H9 (cell line): ENCODE measurements at regions not wholly inside any gene's neighbourhood (a gene's known extent, or its start where the extent isn't known, plus 50 kb on each side); places are given as distances from the start of the nearest gene placed in this dataset.

ENCODE experiments used
- DNase-seq: peaks from one replicate; pipeline ENCODE4 v3.0.0-alpha.2; 2017
- H2AFZ ChIP-seq: one replicate; pipeline ENCODE4 v1.6.1; 2013; ENCODE audit warnings: mild to moderate bottlenecking, low read length, control low read depth, moderate library complexity
- H2AK5ac ChIP-seq: 2 replicates; pipeline ENCODE4 v1.6.1; 2013; ENCODE audit warnings: low read length, control low read depth, mixed read lengths; ENCODE audit not compliant: insufficient read length
- H2BK120ac ChIP-seq: one replicate; pipeline ENCODE4 v1.6.1; 2013; ENCODE audit warnings: low read depth, mild to moderate bottlenecking, low read length, control low read depth, inconsistent platforms; ENCODE audit not compliant: poor library complexity, severe bottlenecking
- H2BK12ac ChIP-seq: 2 replicates; pipeline ENCODE4 v1.6.1; 2013; ENCODE audit warnings: low read length, control low read depth, mixed read lengths, low read depth; ENCODE audit not compliant: insufficient read length
- H2BK15ac ChIP-seq: 2 replicates; pipeline ENCODE4 v1.6.1; 2013; ENCODE audit warnings: low read depth, low read length, control low read depth
- H2BK20ac ChIP-seq: one replicate; pipeline ENCODE4 v1.6.1; 2013; ENCODE audit warnings: low read depth, mild to moderate bottlenecking, low read length, control low read depth, inconsistent platforms; ENCODE audit not compliant: poor library complexity, severe bottlenecking
- H2BK5ac ChIP-seq: 2 replicates; pipeline ENCODE4 v1.6.1; 2013; ENCODE audit warnings: low read length, control low read depth, mixed read lengths; ENCODE audit not compliant: insufficient read length
- H3K14ac ChIP-seq: 2 replicates; pipeline ENCODE4 v1.6.1; 2013; ENCODE audit warnings: low read length, control low read depth; ENCODE audit not compliant: insufficient read depth
- H3K18ac ChIP-seq: 2 replicates; pipeline ENCODE4 v1.6.1; 2013; ENCODE audit warnings: low read depth, mild to moderate bottlenecking, mixed read lengths, low read length, control low read depth; ENCODE audit not compliant: insufficient read length
- H3K23ac ChIP-seq: 2 replicates; pipeline ENCODE4 v1.6.1; 2013; ENCODE audit warnings: low read length, control low read depth, mixed read lengths, low read depth; ENCODE audit not compliant: insufficient read length
- H3K23me2 ChIP-seq: 2 replicates; pipeline ENCODE4 v1.6.1; 2013; ENCODE audit warnings: low read depth, mild to moderate bottlenecking, mixed read lengths, low read length, control low read depth; ENCODE audit not compliant: insufficient read length, poor library complexity, severe bottlenecking
- H3K27ac ChIP-seq: 2 replicates; pipeline ENCODE4 v1.5.1; 2013; ENCODE audit warnings: low read length, control low read depth, mixed read lengths, low read depth; ENCODE audit not compliant: insufficient read length
- H3K27me3 ChIP-seq: 2 replicates; pipeline ENCODE4 v1.6.1; 2013; ENCODE audit warnings: low read length, control low read depth, inconsistent platforms; ENCODE audit not compliant: insufficient read depth
- H3K4ac ChIP-seq: 2 replicates; pipeline ENCODE4 v1.6.1; 2013; ENCODE audit warnings: low read depth, mild to moderate bottlenecking, control low read depth, inconsistent platforms, low read length, moderate library complexity
- H3K4me1 ChIP-seq: 2 replicates; pipeline ENCODE4 v1.6.1; 2013; ENCODE audit warnings: low read length, control low read depth, inconsistent platforms; ENCODE audit not compliant: insufficient read depth
- H3K4me2 ChIP-seq: 2 replicates; pipeline ENCODE4 v1.6.1; 2013; ENCODE audit warnings: low read length, control low read depth, mixed read lengths; ENCODE audit not compliant: insufficient read length, insufficient read depth
- H3K56ac ChIP-seq: 2 replicates; pipeline ENCODE4 v1.6.1; 2013; ENCODE audit warnings: low read depth, mild to moderate bottlenecking, mixed read lengths, low read length, control low read depth; ENCODE audit not compliant: insufficient read length
- H3K79me1 ChIP-seq: 2 replicates; pipeline ENCODE4 v1.6.1; 2013; ENCODE audit warnings: low read depth, mild to moderate bottlenecking, moderate library complexity, low read length, control low read depth, inconsistent platforms; ENCODE audit not compliant: insufficient read depth, poor library complexity, severe bottlenecking
- H3K79me2 ChIP-seq: 2 replicates; pipeline ENCODE4 v1.6.1; 2013; ENCODE audit warnings: low read length, control low read depth, inconsistent platforms; ENCODE audit not compliant: insufficient read depth
- H3K9ac ChIP-seq: 2 replicates; pipeline ENCODE4 v1.6.1; 2013; ENCODE audit warnings: low read length, control low read depth, mixed read lengths; ENCODE audit not compliant: insufficient read length; ENCODE audit errors: extremely low read depth
- H3K9me3 ChIP-seq: one replicate; pipeline ENCODE4 v1.6.1; 2013; ENCODE audit warnings: low read depth, low read length, inconsistent platforms; ENCODE audit not compliant: control insufficient read depth
- H3T11ph ChIP-seq: one replicate; pipeline ENCODE4 v1.6.1; 2013; ENCODE audit warnings: mild to moderate bottlenecking, low read length, control low read depth, inconsistent platforms
- H4K20me1 ChIP-seq: one replicate; pipeline ENCODE4 v1.6.1; 2013; ENCODE audit not compliant: control insufficient read depth, insufficient read length, insufficient read depth
- H4K5ac ChIP-seq: 2 replicates; pipeline ENCODE4 v1.6.1; 2013; ENCODE audit warnings: low read depth, mild to moderate bottlenecking, mixed read lengths, low read length, control low read depth; ENCODE audit not compliant: insufficient read length
- H4K8ac ChIP-seq: replicated peaks from 2 replicates; pipeline ENCODE4 v1.6.1; 2013; ENCODE audit warnings: low read length, control low read depth, mixed read lengths, low read depth; ENCODE audit not compliant: insufficient read length
- H4K91ac ChIP-seq: 2 replicates; pipeline ENCODE4 v1.6.1; 2013; ENCODE audit warnings: low read depth, mild to moderate bottlenecking, moderate library complexity, mixed read lengths, low read length, control low read depth; ENCODE audit not compliant: insufficient read length
- H3K27ac Mint-ChIP-seq, 3 experiments: 2 replicates in 2 of 3; 3 replicates in 1 of 3; pipeline ENCODE4 v1.8.0; 2020 to 2021; ENCODE audit warnings: mixed read lengths in 3 of 3, mild to moderate bottlenecking in 1 of 3, moderate library complexity in 1 of 3
- H3K27me3 Mint-ChIP-seq: 2 replicates; pipeline ENCODE4 v1.8.0; 2021; ENCODE audit warnings: low read depth, mild to moderate bottlenecking, moderate library complexity, mixed read lengths
- H3K36me3 Mint-ChIP-seq, 3 experiments: 2 replicates in 2 of 3; 3 replicates in 1 of 3; pipeline ENCODE4 v1.8.0; 2020 to 2021; ENCODE audit warnings: low read depth in 3 of 3, mixed read lengths in 3 of 3; ENCODE audit not compliant: insufficient read depth in 1 of 3
- H3K4me1 Mint-ChIP-seq, 2 experiments: 2 replicates each; pipeline ENCODE4 v1.8.0; 2020; ENCODE audit warnings: mixed read lengths in 2 of 2
- H3K4me3 Mint-ChIP-seq, 2 experiments: 2 replicates in 1 of 2; 3 replicates in 1 of 2; pipeline ENCODE4 v1.8.0; 2020 to 2021; ENCODE audit warnings: mild to moderate bottlenecking in 2 of 2, mixed read lengths in 2 of 2, moderate library complexity in 1 of 2
- H3K9me3 Mint-ChIP-seq, 2 experiments: 2 replicates in 1 of 2; 3 replicates in 1 of 2; pipeline ENCODE4 v1.8.0; 2020; ENCODE audit warnings: mild to moderate bottlenecking in 2 of 2, mixed read lengths in 2 of 2, moderate library complexity in 1 of 2
- WGBS: extraction: QIAGEN DNeasy Blood & Tissue Kit; methylation state at CpG from one replicate; pipeline ENCODE4 v1.1.7; 2013; ENCODE audit warnings: missing lambda C conversion rate, low lambda C conversion rate, mixed read lengths; ENCODE audit not compliant: insufficient read length; ENCODE audit errors: extremely low coverage; 5-methylcytosine and 5-hydroxymethylcytosine counted together
- TF ChIP-seq, protein P1 (sequence below): fragments of 200-600 bp; sonication (generic); conservative IDR thresholded peaks from 3 replicates; pipeline ENCODE4 v1.8.0; 2021; ENCODE audit warnings: antibody characterized with exemption, mild to moderate bottlenecking

DNA sequence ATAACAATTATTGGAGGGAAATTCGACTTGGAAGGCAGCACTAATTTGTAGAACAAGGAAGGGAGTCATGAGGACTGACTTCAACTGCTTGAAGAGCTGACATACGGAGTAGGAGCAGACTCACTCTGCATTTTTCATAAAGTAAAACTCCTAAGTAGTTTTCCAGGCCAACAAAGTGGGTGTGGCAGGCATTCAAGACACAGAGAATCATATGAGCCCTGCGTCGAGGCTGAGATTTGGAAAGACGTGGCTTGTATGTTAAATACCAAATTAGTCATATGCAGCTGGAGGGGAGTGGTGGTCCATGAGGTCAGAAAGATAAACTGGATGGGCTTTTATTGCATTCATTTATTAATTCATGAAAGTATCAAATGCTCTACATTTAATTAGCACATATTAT, 255.7 kb upstream of the JUN start:
- Histone ChIP-seq H2BK20ac (no peak overlapping the region), H3K4ac (no peak overlapping the region), H3K4me1 (no peaks in the 10 kb centered on the region), H2BK12ac (no peak overlapping the region), H3K4me2 (no peak overlapping the region), H4K8ac (no peak overlapping the region), H2BK120ac (no peak overlapping the region), H2BK15ac (no peak overlapping the region), H4K5ac (no peak overlapping the region), H3K14ac (no peak overlapping the region), H3K56ac (no peak overlapping the region), H3K79me2 (no peaks in the 10 kb centered on the region), H3K23ac (no peak overlapping the region), H3K27ac (no peak overlapping the region), H4K91ac (no peak overlapping the region), H3T11ph (no peak overlapping the region), H3K27me3 (no peaks in the 10 kb centered on the region), H3K9me3 (no peaks in the 10 kb centered on the region), H4K20me1 (no peaks in the 10 kb centered on the region), H3K79me1 (no peaks in the 10 kb centered on the region), H2BK5ac (no peak overlapping the region), H3K18ac (no peak overlapping the region), H3K9ac (no peak overlapping the region), H2AFZ (no peak overlapping the region), H2AK5ac (no peak overlapping the region), H3K23me2 (no peaks in the 10 kb centered on the region)
- H3K27ac Mint-ChIP-seq, result no peak overlapping the region
- no peaks in the 10 kb centered on the region for H3K36me3 Mint-ChIP-seq
- H3K4me1 Mint-ChIP-seq, result no peaks in the 10 kb centered on the region
- no CpG with 5 or more reads among the region's 5 CpGs for WGBS
- TF ChIP-seq, protein P1, sequence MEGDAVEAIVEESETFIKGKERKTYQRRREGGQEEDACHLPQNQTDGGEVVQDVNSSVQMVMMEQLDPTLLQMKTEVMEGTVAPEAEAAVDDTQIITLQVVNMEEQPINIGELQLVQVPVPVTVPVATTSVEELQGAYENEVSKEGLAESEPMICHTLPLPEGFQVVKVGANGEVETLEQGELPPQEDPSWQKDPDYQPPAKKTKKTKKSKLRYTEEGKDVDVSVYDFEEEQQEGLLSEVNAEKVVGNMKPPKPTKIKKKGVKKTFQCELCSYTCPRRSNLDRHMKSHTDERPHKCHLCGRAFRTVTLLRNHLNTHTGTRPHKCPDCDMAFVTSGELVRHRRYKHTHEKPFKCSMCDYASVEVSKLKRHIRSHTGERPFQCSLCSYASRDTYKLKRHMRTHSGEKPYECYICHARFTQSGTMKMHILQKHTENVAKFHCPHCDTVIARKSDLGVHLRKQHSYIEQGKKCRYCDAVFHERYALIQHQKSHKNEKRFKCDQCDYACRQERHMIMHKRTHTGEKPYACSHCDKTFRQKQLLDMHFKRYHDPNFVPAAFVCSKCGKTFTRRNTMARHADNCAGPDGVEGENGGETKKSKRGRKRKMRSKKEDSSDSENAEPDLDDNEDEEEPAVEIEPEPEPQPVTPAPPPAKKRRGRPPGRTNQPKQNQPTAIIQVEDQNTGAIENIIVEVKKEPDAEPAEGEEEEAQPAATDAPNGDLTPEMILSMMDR, result no peak
- peaks cover 3% of the 10 kb centered on the region; the same call in 1 of the 2 replicates for H3K27me3 Mint-ChIP-seq
- no peak for DNase-seq
- H3K4me3 Mint-ChIP-seq, result no peak overlapping the region
- no peaks in the 10 kb centered on the region for H3K9me3 Mint-ChIP-seq
